ENCODE measurements at regions not wholly inside any gene's neighbourhood (a gene's known extent, or its start where the extent isn't known, plus 50 kb on each side); places are given as distances from the start of the nearest gene placed in this dataset.
"Not testable (repeated sequence)": the region's sequence is repeated elsewhere in the genome, so short reads cannot be mapped to it uniquely, and the experiment has no call there.

DNA sequence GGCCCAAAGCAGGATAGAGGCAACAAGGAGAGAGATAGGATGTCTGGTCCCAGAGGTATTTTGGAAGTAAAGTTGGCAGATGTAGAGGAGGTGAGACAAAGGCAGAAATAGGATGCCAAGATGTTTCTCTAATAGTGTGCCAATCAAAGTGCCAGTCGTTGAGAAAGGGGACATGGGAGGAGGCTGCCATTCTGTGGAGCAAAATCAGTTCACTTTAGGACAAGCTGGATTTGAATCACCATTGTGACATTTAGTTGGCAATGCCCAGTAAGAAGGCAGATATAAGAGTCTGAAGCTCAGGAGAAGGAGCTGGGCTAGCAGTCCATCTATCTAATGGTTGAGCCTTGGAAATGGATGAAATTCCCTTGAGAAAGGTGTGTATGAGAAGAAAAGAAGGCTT, 53.8 kb downstream of the ADRB2 start:
- Mint-ChIP-seq H3K9me3 (no peaks in the 10 kb centered on the region), H3K4me1 (peaks cover under 1% of the 10 kb centered on the region), H3K27ac (no peak overlapping the region), H3K27me3 (ENCODE audit: low read depth) (peaks cover 5% of the 10 kb centered on the region), H3K4me3 (no peak overlapping the region), H3K36me3 (no peaks in the 10 kb centered on the region)
- TF ChIP-seq, protein P1, sequence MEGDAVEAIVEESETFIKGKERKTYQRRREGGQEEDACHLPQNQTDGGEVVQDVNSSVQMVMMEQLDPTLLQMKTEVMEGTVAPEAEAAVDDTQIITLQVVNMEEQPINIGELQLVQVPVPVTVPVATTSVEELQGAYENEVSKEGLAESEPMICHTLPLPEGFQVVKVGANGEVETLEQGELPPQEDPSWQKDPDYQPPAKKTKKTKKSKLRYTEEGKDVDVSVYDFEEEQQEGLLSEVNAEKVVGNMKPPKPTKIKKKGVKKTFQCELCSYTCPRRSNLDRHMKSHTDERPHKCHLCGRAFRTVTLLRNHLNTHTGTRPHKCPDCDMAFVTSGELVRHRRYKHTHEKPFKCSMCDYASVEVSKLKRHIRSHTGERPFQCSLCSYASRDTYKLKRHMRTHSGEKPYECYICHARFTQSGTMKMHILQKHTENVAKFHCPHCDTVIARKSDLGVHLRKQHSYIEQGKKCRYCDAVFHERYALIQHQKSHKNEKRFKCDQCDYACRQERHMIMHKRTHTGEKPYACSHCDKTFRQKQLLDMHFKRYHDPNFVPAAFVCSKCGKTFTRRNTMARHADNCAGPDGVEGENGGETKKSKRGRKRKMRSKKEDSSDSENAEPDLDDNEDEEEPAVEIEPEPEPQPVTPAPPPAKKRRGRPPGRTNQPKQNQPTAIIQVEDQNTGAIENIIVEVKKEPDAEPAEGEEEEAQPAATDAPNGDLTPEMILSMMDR (IDR thresholded peaks at IDR 0.05; ENCODE audit: unreplicated experiment): no peak
- no peak for DNase-seq (ENCODE audit: low spot score in 2 of 2, unreplicated experiment in 2 of 2)

DNA sequence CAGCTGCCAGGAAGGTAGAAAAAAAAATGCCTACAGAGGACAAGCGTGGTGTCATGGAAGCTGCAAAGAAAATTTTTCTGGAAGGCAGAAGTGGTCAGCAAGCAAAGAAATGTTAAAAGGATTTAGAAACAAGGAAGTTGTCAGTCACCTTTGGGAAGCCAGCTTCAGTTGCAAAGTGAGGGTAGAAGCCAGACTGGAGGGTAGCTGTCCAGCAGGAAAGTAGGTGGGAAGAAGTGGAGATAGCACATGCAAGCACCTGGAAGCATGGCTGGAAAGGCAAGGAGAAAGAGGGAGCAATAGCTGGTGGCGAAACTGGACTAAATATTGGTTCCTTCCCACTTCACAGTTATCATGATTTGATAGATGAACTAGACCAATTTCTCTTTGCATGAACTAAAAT, 54.3 kb downstream of the ADRB2 start:
- no peak for DNase-seq (ENCODE audit: low spot score in 2 of 2, unreplicated experiment in 2 of 2)
- H3K27ac Mint-ChIP-seq: no peak overlapping the region
- no peaks in the 10 kb centered on the region for H3K9me3 Mint-ChIP-seq

DNA sequence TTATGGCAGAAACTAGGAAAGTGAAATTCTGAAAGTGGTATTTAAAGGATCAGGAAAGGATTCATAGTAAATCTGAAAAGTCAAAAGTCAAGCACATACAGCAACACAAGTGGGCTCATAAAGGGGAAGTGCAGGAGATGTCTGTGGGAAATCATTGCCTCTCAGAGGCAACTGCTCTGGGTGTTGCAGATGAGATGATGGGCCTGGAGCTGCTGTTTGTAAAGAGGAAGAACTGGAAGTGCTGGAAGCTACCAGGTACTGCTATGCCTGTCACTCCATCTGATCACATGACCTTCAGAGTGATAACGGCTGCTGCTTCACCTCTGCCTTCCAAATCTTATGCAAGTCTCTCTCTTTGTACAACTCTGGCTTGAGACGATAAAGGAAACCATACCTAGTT, 55.9 kb downstream of the ADRB2 start:
- H3K36me3 Mint-ChIP-seq: no peaks in the 10 kb centered on the region
- no peak overlapping the region for H3K4me3 Mint-ChIP-seq
- no peak overlapping the region for H3K27ac Mint-ChIP-seq
- DNase-seq (ENCODE audit: low spot score in 2 of 2, unreplicated experiment in 2 of 2): no peak
- no peaks in the 10 kb centered on the region for H3K4me1 Mint-ChIP-seq
- TF ChIP-seq, protein P1 (IDR thresholded peaks at IDR 0.05; ENCODE audit: unreplicated experiment): no peak
- no peaks in the 10 kb centered on the region for H3K9me3 Mint-ChIP-seq
- H3K27me3 Mint-ChIP-seq (ENCODE audit: low read depth): peaks cover 8% of the 10 kb centered on the region

More for the DNA sequence above, 54.3 kb downstream of the ADRB2 start:
- H3K4me3 Mint-ChIP-seq: no peak overlapping the region
- no peaks in the 10 kb centered on the region for H3K36me3 Mint-ChIP-seq
- TF ChIP-seq, protein P1 (IDR thresholded peaks at IDR 0.05; ENCODE audit: unreplicated experiment): no peak
- H3K27me3 Mint-ChIP-seq (ENCODE audit: low read depth): peaks cover 5% of the 10 kb centered on the region
- no peaks in the 10 kb centered on the region for H3K4me1 Mint-ChIP-seq

DNA sequence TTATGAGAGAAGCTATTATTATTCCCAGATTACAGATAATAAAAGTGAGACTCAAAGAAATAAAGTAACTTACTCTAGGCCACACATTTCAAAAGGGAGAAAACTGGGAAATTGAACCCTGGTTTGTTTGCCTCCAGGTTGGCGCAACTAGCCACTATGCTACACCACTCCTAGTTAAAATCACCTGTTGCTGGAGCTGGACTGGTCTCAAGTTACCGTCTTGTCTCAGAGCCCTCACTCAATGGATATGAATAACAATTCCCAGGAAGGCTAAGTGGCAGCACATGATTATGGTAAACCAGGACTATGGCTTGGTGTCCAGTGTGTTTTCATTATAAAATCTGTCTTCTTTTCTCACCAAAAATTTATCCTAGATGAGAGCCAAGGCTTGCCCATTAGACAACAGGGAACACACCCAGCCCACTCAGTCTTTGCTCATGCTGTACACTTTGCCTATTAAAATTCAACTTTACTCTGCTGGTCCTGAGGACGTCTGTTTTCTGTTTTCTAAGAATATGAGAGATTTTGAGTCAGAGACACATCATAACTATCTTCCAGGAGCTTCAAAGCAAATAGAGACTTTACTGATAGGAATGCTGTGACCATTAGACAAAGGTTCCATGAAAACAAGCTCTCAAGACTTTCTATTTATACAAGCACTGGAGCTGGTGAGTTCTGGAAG, 58.1 kb downstream of the ADRB2 start:
- TF ChIP-seq, protein P1 (IDR thresholded peaks at IDR 0.05; ENCODE audit: unreplicated experiment): no peak
- no peak for DNase-seq (ENCODE audit: low spot score in 2 of 2, unreplicated experiment in 2 of 2)
- H3K27me3 Mint-ChIP-seq (ENCODE audit: low read depth): peaks cover 20% of the 10 kb centered on the region
- no peaks in the 10 kb centered on the region for H3K9me3 Mint-ChIP-seq
- no peaks in the 10 kb centered on the region for H3K4me1 Mint-ChIP-seq
- no peak overlapping the region for H3K27ac Mint-ChIP-seq
- H3K36me3 Mint-ChIP-seq: no peaks in the 10 kb centered on the region
- H3K4me3 Mint-ChIP-seq: no peak overlapping the region

DNA sequence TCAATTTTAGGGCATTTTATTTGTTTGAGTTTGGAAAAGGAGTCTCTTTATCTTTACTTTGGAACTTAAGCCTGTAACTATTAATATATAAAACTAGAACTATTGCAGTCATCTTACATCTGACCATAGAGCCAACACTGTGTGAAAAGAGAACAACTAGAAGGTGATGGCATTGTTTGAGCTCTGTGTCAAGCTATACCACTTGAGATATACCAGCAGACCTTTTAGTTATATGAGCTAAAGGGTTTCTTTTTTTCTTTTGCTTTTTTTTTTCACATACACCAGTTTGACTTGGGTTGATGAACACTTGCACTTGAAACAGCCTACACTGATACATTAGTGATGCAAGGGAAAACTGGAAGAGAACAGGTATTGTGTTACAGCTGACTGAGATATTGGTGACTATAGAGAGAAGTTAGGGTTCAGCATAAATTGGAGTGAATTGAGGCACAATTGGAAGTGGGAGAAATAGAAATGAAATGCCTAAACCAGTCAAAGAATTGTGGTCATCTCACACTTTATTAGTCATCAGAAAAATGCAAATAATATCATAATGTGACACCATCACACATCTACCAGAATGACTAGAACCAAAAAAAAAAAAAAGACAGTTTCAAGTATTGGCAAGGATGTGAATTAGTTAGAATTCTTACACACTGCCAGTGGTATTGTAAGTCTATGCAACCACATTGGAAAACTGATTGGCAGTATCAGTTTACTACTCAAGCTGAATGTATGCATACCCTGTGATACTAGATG, 60.9 kb downstream of the ADRB2 start:
- Mint-ChIP-seq H3K4me1 (no peaks in the 10 kb centered on the region), H3K9me3 (peaks cover 8% of the 10 kb centered on the region), H3K27ac (no peak overlapping the region), H3K36me3 (no peaks in the 10 kb centered on the region), H3K27me3 (ENCODE audit: low read depth) (peaks cover 20% of the 10 kb centered on the region), H3K4me3 (no peak overlapping the region)
- DNase-seq (ENCODE audit: low spot score in 2 of 2, unreplicated experiment in 2 of 2): no peak
- TF ChIP-seq, protein P1 (IDR thresholded peaks at IDR 0.05; ENCODE audit: unreplicated experiment): no peak

DNA sequence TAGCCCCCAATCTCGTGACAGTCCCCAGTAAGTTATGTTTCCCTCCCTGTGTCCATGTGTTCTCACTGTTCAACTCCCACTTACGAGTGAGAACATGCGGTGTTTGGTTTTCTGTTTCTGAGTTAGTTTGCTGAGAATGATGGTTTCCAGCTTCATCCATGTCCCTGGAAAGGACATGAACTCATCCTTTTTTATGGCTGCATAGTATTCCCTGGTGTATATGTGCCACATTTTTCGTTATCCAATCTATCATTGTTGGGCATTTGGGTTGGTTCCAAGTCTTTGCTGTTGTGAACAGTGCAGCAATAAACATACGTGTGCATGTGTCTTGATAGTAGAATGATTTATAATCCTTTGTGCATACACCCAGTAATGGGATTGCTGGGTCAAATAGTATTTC, 63.5 kb downstream of the ADRB2 start:
- not testable (repeated sequence) for H3K4me3 Mint-ChIP-seq; H3K36me3 Mint-ChIP-seq; H3K4me1 Mint-ChIP-seq; DNase-seq (ENCODE audit: low spot score in 2 of 2, unreplicated experiment in 2 of 2); H3K27ac Mint-ChIP-seq
- peaks cover 15% of the 10 kb centered on the region for H3K27me3 Mint-ChIP-seq (ENCODE audit: low read depth)
- peaks cover 32% of the 10 kb centered on the region for H3K9me3 Mint-ChIP-seq

DNA sequence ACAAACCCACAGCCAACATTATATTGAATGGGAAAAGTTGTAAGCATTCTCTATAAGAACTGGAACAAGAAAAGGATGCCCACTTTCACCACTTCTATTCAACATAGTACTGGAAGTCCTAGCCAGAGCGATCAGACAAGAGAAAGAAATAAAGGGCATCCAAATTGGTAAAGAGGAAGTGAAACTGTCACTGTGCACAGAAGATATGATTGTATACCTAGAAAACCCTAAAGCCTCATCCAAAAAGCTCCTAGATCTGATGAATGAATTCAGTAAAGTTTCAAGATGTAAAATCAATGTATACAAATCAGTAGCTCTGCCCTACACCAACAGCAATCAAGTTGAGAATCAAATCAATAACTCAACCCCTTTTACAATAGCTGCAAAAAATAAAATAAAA, 69.0 kb downstream of the ADRB2 start:
- DNase-seq (ENCODE audit: low spot score in 2 of 2, unreplicated experiment in 2 of 2); H3K4me3 Mint-ChIP-seq; H3K4me1 Mint-ChIP-seq; H3K36me3 Mint-ChIP-seq; H3K27ac Mint-ChIP-seq; H3K27me3 Mint-ChIP-seq (ENCODE audit: low read depth): not testable (repeated sequence)
- H3K9me3 Mint-ChIP-seq: peaks cover 27% of the 10 kb centered on the region
